H1 (cell line): ENCODE measurements at regions not wholly inside any gene's neighbourhood (a gene's known extent, or its start where the extent isn't known, plus 50 kb on each side); places are given as distances from the start of the nearest gene placed in this dataset.

Experiments used
- CTCF ChIA-PET: fragments of 300-600 bp; sonication (Branson Sonifier 250); formaldehyde crosslinking; loops from one replicate; lab custom pipeline; 2021; ENCODE audit not compliant: partially characterized antibody; lab: Charles Lee
- POLR2A ChIA-PET: fragments of 300-600 bp; sonication (Branson Sonifier 250); formaldehyde crosslinking; loops from one replicate; lab custom pipeline; 2021; ENCODE audit warnings: inconsistent platforms; ENCODE audit not compliant: partially characterized antibody; lab: Charles Lee
- DNase-seq, 2 experiments: peaks; one replicate each; pipeline versions ENCODE4 v3.0.0 to v3.0.0-alpha.2; 2010 to 2022; ENCODE audit warnings: low spot score in 2 of 2, low read depth in 1 of 2, mixed read lengths in 1 of 2
- FAIRE-seq: peaks from 2 replicates; lab custom pipeline; 2011; peaks lifted over from hg19 to GRCh38; lab: Jason Lieb, UNC
- H2AFZ ChIP-seq: 2 replicates; pipeline ENCODE4 v1.8.1; 2012; ENCODE audit warnings: low read length, inconsistent platforms
- H2AK5ac ChIP-seq: 2 replicates; pipeline ENCODE4 v1.6.1; 2013; ENCODE audit warnings: low read depth, low read length
- H2BK120ac ChIP-seq: replicated peaks from 2 replicates; pipeline ENCODE3; 2013; ENCODE audit warnings: low read depth, low read length, inconsistent platforms
- H2BK12ac ChIP-seq: 2 replicates; pipeline ENCODE4 v1.6.1; 2013; ENCODE audit warnings: low read depth, low read length
- H2BK15ac ChIP-seq: 2 replicates; pipeline ENCODE4 v1.6.1; 2013; ENCODE audit warnings: low read length
- H2BK20ac ChIP-seq: 2 replicates; pipeline ENCODE4 v1.6.1; 2013; ENCODE audit warnings: low read length
- H2BK5ac ChIP-seq: 2 replicates; pipeline ENCODE4 v1.6.1; 2013; ENCODE audit warnings: low read depth, low read length
- H3K14ac ChIP-seq: 2 replicates; pipeline ENCODE4 v1.6.1; 2013; ENCODE audit warnings: inconsistent platforms; ENCODE audit not compliant: insufficient read length
- H3K18ac ChIP-seq: 2 replicates; pipeline ENCODE4 v1.6.1; 2013; ENCODE audit warnings: low read length; ENCODE audit errors: extremely low read depth
- H3K23ac ChIP-seq: 2 replicates; pipeline ENCODE4 v1.6.1; 2013; ENCODE audit warnings: inconsistent platforms; ENCODE audit not compliant: insufficient read length
- H3K23me2 ChIP-seq: 2 replicates; pipeline ENCODE4 v1.6.1; 2013; ENCODE audit warnings: low read depth, low read length
- H3K27ac ChIP-seq: 2 replicates; pipeline ENCODE4 v1.6.1; 2011; ENCODE audit warnings: low read depth, low read length, inconsistent platforms
- H3K27me3 ChIP-seq, 4 experiments: replicated peaks in 1 of 4; 1 replicate in 1 of 4; 2 replicates in 3 of 4; pipeline versions ENCODE4 v1.6.1 to v1.8.1; 2011 to 2013; ENCODE audit warnings: low read length in 3 of 4, mild to moderate bottlenecking in 3 of 4, inconsistent platforms in 2 of 4, mixed read lengths in 2 of 4, moderate library complexity in 1 of 4; ENCODE audit not compliant: control insufficient read depth in 3 of 4, insufficient read depth in 3 of 4; ENCODE audit errors: extremely low read depth in 1 of 4
- H3K36me3 ChIP-seq, 4 experiments: 2 replicates each; pipeline versions ENCODE4 v1.6.1 to v1.8.1; 2011 to 2013; ENCODE audit warnings: mild to moderate bottlenecking in 4 of 4, low read length in 3 of 4, moderate library complexity in 2 of 4, control low read depth in 1 of 4, inconsistent platforms in 1 of 4; ENCODE audit not compliant: insufficient read depth in 4 of 4, control insufficient read depth in 2 of 4
- H3K4ac ChIP-seq: replicated peaks from 2 replicates; pipeline ENCODE3; 2013; ENCODE audit warnings: low read length, low read depth, mixed read lengths, inconsistent platforms; ENCODE audit not compliant: insufficient read length
- H3K4me1 ChIP-seq, 4 experiments: replicated peaks in 1 of 4; 1 replicate in 1 of 4; 2 replicates in 3 of 4; pipeline versions ENCODE4 v1.6.1 to v1.8.1; 2011 to 2013; ENCODE audit warnings: low read length in 3 of 4, inconsistent platforms in 2 of 4, mixed read lengths in 1 of 4; ENCODE audit not compliant: insufficient read depth in 4 of 4, control insufficient read depth in 3 of 4
- H3K4me2 ChIP-seq, 2 experiments: 2 replicates each; pipeline versions ENCODE4 v1.6.1 to v1.8.1; 2011 to 2013; ENCODE audit warnings: low read depth in 2 of 2, low read length in 2 of 2, control low read depth in 1 of 2, inconsistent platforms in 1 of 2, mild to moderate bottlenecking in 1 of 2; ENCODE audit not compliant: insufficient read depth in 1 of 2
- H3K4me3 ChIP-seq, 4 experiments: fragments of 200-600, 300-600 bp in 1 of 4; sonication (generic), shearing (Covaris generic), sonication (Bioruptor Twin) in 1 of 4; 2 replicates each; pipeline versions ENCODE4 v1.5.1 to v1.8.1; 2011 to 2016; ENCODE audit warnings: low read length in 4 of 4, low read depth in 3 of 4, control low read depth in 2 of 4, inconsistent platforms in 2 of 4, mild to moderate bottlenecking in 2 of 4, mixed read lengths in 1 of 4, moderate library complexity in 1 of 4; ENCODE audit not compliant: insufficient read depth in 2 of 4; ENCODE audit errors: extremely low read depth in 1 of 4
- H3K56ac ChIP-seq: replicated peaks from 2 replicates; pipeline ENCODE3; 2013; ENCODE audit warnings: low read depth, mild to moderate bottlenecking, mixed read lengths, low read length, inconsistent platforms; ENCODE audit not compliant: insufficient read length
- H3K79me1 ChIP-seq: 2 replicates; pipeline ENCODE4 v1.6.1; 2013; ENCODE audit warnings: low read depth, low read length, control low read depth
- H3K79me2 ChIP-seq, 2 experiments: 2 replicates each; pipeline versions ENCODE4 v1.6.1 to v1.8.1; 2012 to 2013; ENCODE audit warnings: low read length in 2 of 2, mild to moderate bottlenecking in 2 of 2, inconsistent platforms in 1 of 2; ENCODE audit not compliant: insufficient read depth in 2 of 2, control insufficient read depth in 1 of 2
- H3K9ac ChIP-seq, 4 experiments: replicated peaks in 1 of 4; 1 replicate in 1 of 4; 2 replicates in 3 of 4; pipeline versions ENCODE4 v1.6.1 to v1.8.1; 2011 to 2013; ENCODE audit warnings: low read depth in 3 of 4, low read length in 3 of 4, control low read depth in 2 of 4, mild to moderate bottlenecking in 2 of 4, moderate library complexity in 2 of 4, inconsistent platforms in 1 of 4; ENCODE audit errors: extremely low read depth in 1 of 4
- H3K9me3 ChIP-seq, 2 experiments: 2 replicates each; pipeline versions ENCODE4 v1.6.1 to v1.8.1; 2012 to 2013; ENCODE audit warnings: mild to moderate bottlenecking in 2 of 2, moderate library complexity in 2 of 2, control low read depth in 1 of 2, inconsistent platforms in 1 of 2, low read depth in 1 of 2, low read length in 1 of 2, mixed read lengths in 1 of 2; ENCODE audit not compliant: insufficient read depth in 2 of 2
- H4K20me1 ChIP-seq, 2 experiments: replicated peaks in 1 of 2; 2 replicates each; pipeline versions ENCODE3 to v1.8.1; 2011 to 2013; ENCODE audit warnings: inconsistent platforms in 2 of 2, low read length in 2 of 2, mild to moderate bottlenecking in 1 of 2; ENCODE audit not compliant: insufficient read depth in 2 of 2, control insufficient read depth in 1 of 2
- H4K5ac ChIP-seq: 2 replicates; pipeline ENCODE4 v1.6.1; 2013; ENCODE audit warnings: low read length, low read depth, mixed read lengths, inconsistent platforms; ENCODE audit not compliant: insufficient read length
- H4K8ac ChIP-seq: 2 replicates; pipeline ENCODE4 v1.8.0; 2013; ENCODE audit warnings: mild to moderate bottlenecking, moderate library complexity, low read length, inconsistent platforms; ENCODE audit not compliant: insufficient read depth; ENCODE audit errors: extremely low read depth
- H4K91ac ChIP-seq: replicated peaks from 2 replicates; pipeline ENCODE3; 2013; ENCODE audit warnings: low read length, mixed read lengths, inconsistent platforms; ENCODE audit not compliant: insufficient read length
- BCL11A ChIP-seq, 2 experiments: IDR thresholded peaks; one replicate each; pipeline ENCODE4 v1.6.1; 2011; ENCODE audit warnings: low read depth in 2 of 2, low read length in 2 of 2, mild to moderate bottlenecking in 2 of 2
- CTCF ChIP-seq, 3 experiments: IDR thresholded peaks; 1 replicate in 2 of 3; 2 replicates in 1 of 3; pipeline versions ENCODE4 v1.5.1 to v1.6.1; 2011; ENCODE audit warnings: low read length in 3 of 3, mild to moderate bottlenecking in 3 of 3, inconsistent platforms in 2 of 3, low read depth in 1 of 3, moderate library complexity in 1 of 3; ENCODE audit not compliant: insufficient read depth in 1 of 3; ENCODE audit errors: control extremely low read depth in 1 of 3
- EZH2 ChIP-seq: fragments of 200-600 bp; sonication (generic); IDR thresholded peaks from 2 replicates; pipeline ENCODE4 v1.7.1; 2012; ENCODE audit warnings: low read depth, mild to moderate bottlenecking, moderate library complexity, low read length, inconsistent platforms; ENCODE audit not compliant: severe bottlenecking
- PHF8 ChIP-seq: fragments of 200-600 bp; sonication (generic); conservative IDR thresholded peaks from 2 replicates; pipeline ENCODE4 v1.7.1; 2012; ENCODE audit warnings: low read depth, mild to moderate bottlenecking, inconsistent platforms, low read length, moderate library complexity
- POLR2A ChIP-seq, 2 experiments: IDR thresholded peaks; 1 replicate in 1 of 2; 2 replicates in 1 of 2; pipeline ENCODE4 v1.6.1; 2011; ENCODE audit warnings: low read depth in 2 of 2, low read length in 2 of 2, mild to moderate bottlenecking in 2 of 2; ENCODE audit errors: control extremely low read depth in 1 of 2
- RXRA ChIP-seq: IDR thresholded peaks from 2 replicates; pipeline ENCODE4 v1.6.1; 2011; ENCODE audit warnings: low read depth, mild to moderate bottlenecking, low read length, moderate library complexity; ENCODE audit not compliant: insufficient read depth
- SP1 ChIP-seq: IDR thresholded peaks from 2 replicates; pipeline ENCODE4 v1.6.1; 2011; ENCODE audit warnings: low read depth, low read length
- WGBS, 2 experiments: shearing (Covaris generic) in 1 of 2; methylation state at CpG; one replicate each; pipeline versions ENCODE4 v1.1.6 to v1.1.7; 2013 to 2015; ENCODE audit warnings: low lambda C conversion rate in 2 of 2, mixed read lengths in 2 of 2, inconsistent platforms in 1 of 2, low coverage in 1 of 2, missing lambda C conversion rate in 1 of 2; ENCODE audit not compliant: insufficient replicate concordance in 2 of 2, insufficient coverage in 1 of 2, insufficient read length in 1 of 2; ENCODE audit errors: extremely low coverage in 1 of 2, missing lambda C conversion rate in 1 of 2; 5-methylcytosine and 5-hydroxymethylcytosine counted together

- Histone ChIP-seq H3K27me3 (no peaks in the 10 kb centered on the region), H3K56ac (no peak overlapping the region), H4K20me1 (peaks cover 2 to 4% of the 10 kb centered on the region in 2 experiments), H3K23ac (no peak overlapping the region), H2AFZ (no peak overlapping the region), H3K4me3 (no peak overlapping the region), H2BK20ac (no peak overlapping the region), H3K79me2 (peaks cover 0 to 56% of the 10 kb centered on the region in 2 experiments; a peak in 2 of 4 replicates), H3K23me2 (no peaks in the 10 kb centered on the region), H2BK12ac (no peak overlapping the region), H2BK5ac (no peak overlapping the region), H4K5ac (no peak overlapping the region), H2BK15ac (no peak overlapping the region), H4K91ac (no peak overlapping the region), H3K27ac (no peak overlapping the region), H3K9me3 (no peaks in the 10 kb centered on the region)
- FAIRE-seq = no peak
- POLR2A ChIA-PET = interaction anchor here (1.0 kb wide), 1 partner anchor 9 kb away, joined by 3 read pairs; no protein-coding TSS in a partner anchor
- TF ChIP-seq SP1 (no peak), POLR2A (IDR thresholded peaks at IDR 0.05; ENCODE audit: control extremely low read depth in 1 of 2, low read depth in 2 of 2, low read length in 2 of 2) (no peak), PHF8 (no peak), CTCF (IDR thresholded peaks at IDR 0.05; ENCODE audit: control extremely low read depth in 1 of 3, insufficient read depth in 1 of 3, low read depth in 1 of 3, low read length in 3 of 3) (no peak), EZH2 (no peak), RXRA (no peak), BCL11A (IDR thresholded peaks at IDR 0.05; ENCODE audit: low read depth in 2 of 2, low read length in 2 of 2) (no peak)
- TF ChIP-seq, all 59 proteins: peak for 0
- H2AK5ac ChIP-seq = peak overlapping the region; percentile 3; the same call in 1 of the 2 replicates
- H3K36me3 ChIP-seq = peaks cover 0 to 3% (median 0%) of the 10 kb centered on the region in 4 experiments; a peak in 1 of 8 replicates
- H2BK120ac ChIP-seq = no peak overlapping the region
- H4K8ac ChIP-seq = no peak overlapping the region
- no peak overlapping the region for H3K18ac ChIP-seq
- no peak for DNase-seq
- peaks cover 2 to 26% (median 8%) of the 10 kb centered on the region in 4 experiments; a peak in 6 of 7 replicates for H3K4me1 ChIP-seq
- no peak overlapping the region for H3K4me2 ChIP-seq
- CTCF ChIA-PET = interaction anchor here (1.4 to 1.5 kb wide), 2 partner anchors 44 to 49 kb away, joined by 4 to 6 read pairs; no protein-coding TSS in a partner anchor
- no peak overlapping the region for H3K14ac ChIP-seq
- H3K79me1 ChIP-seq = peaks cover 2% of the 10 kb centered on the region; the same call in 1 of the 2 replicates
- H3K4ac ChIP-seq = no peak overlapping the region
- H3K9ac ChIP-seq = no peak overlapping the region
- WGBS, 2 experiments = 97% methylated on average over 2 of the region's 2 CpGs; no CpG with 5 or more reads in 1 of the 2 experiments
Measured at GRCh38 chr9:110106661-110107060, 101.3 kb downstream of the C9orf152 start.
